HG02610 (cell line): ENCODE measurements at regions not wholly inside any gene's neighbourhood (a gene's known extent, or its start where the extent isn't known, plus 50 kb on each side); places are given as distances from the start of the nearest gene placed in this dataset.
"Not testable (repeated sequence)": the region's sequence is repeated elsewhere in the genome, so short reads cannot be mapped to it uniquely, and the experiment has no call there.

ENCODE experiments used
- ATAC-seq: cut with Tn5 transposase; IDR thresholded peaks from one replicate; pipeline ENCODE4 v1.9.1; 2021; ENCODE audit warnings: mild to moderate bottlenecking, moderate library complexity; ENCODE audit not compliant: unreplicated experiment

DNA sequence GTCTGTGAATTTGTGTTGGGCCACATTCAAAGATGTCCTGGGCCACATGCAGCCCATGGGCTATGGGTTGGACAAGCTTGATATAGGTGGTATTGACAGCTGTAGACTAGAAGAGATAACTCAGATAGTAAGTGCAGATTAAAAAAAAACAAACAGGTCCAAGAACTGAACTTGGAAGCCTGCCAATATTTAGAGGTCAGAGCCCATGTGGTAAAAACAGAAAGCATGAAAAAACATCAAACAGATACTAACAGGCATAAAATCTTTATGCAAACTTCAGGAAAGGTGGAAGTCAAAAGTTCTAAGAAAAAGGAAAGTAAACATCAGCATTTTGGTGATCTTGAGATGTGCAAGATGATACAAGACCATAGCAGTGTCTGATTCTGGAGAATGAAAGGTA, 155.1 kb upstream of the NR4A3 start:
- no peak for ATAC-seq

DNA sequence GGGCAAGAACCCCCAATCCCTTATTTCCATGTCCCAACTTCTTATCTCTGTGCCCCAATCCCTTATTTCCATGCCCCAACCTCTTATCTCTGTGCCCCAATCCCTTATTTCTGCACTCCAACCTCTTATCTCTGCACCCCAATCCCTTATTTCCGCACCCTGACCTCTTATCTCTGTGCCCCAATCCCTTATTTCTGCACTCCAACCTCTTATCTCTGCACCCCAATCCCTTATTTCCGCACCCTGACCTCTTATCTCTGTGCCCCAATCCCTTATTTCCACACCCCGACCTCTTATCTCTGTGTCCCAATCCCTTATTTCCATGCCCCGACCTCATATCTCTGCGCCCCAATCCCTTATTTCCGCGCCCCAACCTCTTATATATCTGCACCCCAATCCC, 150.8 kb upstream of the NR4A3 start:
- ATAC-seq = not testable (repeated sequence)

DNA sequence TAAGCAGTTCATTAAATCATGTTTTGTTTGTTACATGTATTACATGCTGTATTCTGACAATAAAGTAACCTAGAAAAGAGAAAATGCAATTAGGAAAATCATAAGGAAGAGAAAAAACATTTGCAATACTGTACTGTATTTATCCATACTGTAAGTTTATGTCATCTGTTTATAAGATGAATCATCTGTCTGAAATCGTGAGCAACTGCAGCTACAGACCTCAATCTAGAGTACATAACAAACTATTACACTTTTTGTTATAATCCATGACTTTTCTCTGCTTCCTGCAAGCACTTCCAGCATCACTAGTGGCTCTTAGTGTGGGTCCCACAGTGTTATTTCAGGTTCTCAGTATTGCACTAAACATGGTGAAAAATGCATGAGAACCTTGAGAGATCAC, 144.4 kb upstream of the NR4A3 start:
- ATAC-seq = no peak

DNA sequence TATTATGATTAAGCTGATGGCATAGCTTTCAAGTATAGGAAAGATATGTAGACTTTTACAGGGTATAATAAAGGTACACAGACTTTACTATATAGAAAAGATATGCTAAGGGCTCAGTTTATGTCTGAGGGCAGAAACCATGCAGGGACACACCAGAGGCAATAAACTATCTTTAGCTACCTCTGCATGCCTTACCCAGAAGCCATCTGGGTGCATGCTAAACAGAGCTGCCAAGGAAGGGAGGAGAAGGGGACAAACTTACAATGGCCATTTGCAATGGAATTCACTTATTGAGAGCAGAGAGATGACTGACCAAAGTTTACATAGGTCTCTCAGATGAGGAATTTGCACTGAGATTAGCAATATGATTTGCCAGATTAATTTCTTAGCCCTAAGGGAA, 143.1 kb upstream of the NR4A3 start:
- no peak for ATAC-seq

- ATAC-seq = no peak
Measured at GRCh38 chr9:99680191-99680590, 141.5 kb upstream of the NR4A3 start.

DNA sequence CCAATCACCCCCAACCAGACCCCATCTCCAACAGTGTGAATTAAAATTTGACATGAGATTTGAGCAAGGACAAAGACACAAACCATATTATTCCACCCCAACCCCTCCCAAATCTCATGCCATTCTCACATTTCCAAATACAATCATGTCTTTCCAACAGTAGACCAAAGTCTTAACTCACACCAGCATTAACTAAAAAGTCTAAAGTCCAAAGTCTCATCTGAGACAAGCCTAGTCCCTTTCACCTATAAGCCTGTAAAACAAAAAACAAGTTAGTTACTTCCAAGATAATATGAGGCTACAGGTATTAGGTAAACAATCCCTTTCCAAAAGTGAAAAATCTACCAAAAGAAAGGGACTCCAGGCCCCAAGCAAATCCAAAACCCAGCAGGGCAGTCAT, 140.6 kb upstream of the NR4A3 start:
- ATAC-seq = no peak

DNA sequence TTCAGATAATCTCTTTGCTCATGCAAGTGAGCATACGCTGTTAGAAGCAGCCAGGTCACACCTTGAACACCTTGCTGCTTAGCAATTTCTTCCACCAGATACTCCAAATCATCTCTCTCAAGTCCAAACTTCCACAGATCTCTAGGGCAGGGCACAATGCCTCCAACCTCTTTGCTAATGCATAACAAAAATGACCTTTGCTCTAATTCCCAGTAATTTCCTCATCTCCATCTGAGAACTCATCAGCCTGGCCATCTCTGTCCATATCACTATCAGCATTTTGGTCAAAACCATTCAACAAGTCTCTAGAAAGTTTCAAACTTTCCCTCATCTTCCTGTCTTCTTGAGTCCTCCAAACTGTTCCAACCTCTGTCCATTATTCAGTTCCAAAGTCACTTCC, 139.3 kb upstream of the NR4A3 start:
- no peak for ATAC-seq

GRCh38 chr9:99682870-99683269, 138.8 kb upstream of the NR4A3 start:
- ATAC-seq = no peak

DNA sequence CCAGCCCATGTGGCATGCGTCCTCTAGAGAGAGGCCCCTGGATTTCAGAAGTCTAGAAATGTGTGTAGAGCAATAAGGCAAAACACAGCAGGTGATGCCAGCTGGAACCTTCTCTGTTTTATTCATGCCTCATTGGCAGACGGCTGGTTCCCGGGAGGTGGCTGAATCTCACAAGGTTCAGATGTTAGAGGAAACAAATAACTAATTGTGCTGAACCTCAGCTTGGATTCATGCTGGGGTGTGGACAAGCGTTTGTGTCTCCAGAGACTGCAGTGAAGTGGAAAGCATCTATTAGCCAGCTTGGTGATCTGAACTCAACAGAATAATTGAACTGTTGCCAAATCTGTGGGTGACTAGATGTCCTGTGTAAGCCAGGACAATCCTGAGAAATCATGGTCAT, 131.1 kb upstream of the NR4A3 start:
- no peak for ATAC-seq

GRCh38 chr9:99693888-99694287, 127.8 kb upstream of the NR4A3 start:
- ATAC-seq = no peak

DNA sequence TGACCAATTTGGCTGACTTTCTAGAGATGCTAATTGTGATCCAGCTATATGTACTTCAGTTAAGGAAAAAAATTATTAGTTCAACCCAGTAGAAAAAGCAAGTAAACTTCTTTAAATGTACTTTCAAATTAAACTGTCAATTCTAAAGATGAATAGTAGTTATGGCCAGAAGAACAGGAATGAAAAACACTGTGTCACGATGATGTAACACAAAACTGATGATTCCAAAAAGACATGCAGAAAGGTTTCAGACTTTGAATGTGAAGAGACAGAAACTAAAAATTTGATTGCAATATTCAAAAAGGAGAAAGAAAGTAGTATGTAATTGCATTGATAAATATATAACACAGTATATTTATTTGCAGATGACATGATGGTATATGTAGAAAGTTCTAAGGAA, 127.3 kb upstream of the NR4A3 start:
- no peak for ATAC-seq

GRCh38 chr9:99699396-99699795, 122.3 kb upstream of the NR4A3 start:
- ATAC-seq = no peak

DNA sequence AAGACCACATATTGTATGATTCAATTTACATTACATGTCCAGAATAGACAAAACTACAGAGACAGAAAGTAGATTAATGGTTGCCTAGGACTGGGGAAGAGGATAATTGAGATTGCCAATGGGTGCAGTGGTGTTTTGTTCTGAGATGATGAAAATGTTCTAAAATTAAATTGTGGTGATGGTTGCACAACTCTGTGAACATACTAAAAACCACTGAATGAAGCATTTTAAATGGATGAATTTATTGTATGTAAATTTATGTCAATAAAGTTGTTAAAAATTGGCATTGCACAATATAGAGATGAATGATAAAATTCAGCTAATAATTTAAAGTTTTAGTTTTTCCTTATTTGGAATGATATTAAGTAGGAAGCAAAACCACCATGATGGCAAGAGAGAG, 109.5 kb upstream of the NR4A3 start:
- no peak for ATAC-seq

DNA sequence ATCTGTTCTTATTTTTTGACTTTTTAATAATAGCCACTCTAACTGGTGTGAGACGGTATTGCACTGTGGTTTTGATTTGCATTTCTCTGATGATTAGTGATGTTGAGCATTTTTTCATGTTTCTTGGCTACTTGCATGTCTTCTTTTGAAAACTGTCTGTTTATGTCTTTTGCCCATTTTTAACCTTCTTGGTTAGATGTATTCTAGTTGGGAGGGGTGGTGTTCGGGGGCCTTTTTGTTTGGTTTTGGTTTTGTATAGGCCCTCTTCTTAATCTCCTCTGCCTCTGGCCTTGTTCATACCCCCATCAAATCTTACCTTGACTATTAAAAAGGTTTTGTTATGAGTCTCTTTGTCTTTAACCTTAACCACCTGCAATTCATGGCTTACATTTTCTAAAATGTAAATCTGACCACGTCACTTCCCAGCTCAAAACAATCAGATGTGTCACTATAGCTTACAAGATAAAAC, 107.8 kb upstream of the NR4A3 start:
- ATAC-seq = peak; percentile 75

- ATAC-seq = no peak
Measured at GRCh38 chr9:99718631-99719030, 103.1 kb upstream of the NR4A3 start.

DNA sequence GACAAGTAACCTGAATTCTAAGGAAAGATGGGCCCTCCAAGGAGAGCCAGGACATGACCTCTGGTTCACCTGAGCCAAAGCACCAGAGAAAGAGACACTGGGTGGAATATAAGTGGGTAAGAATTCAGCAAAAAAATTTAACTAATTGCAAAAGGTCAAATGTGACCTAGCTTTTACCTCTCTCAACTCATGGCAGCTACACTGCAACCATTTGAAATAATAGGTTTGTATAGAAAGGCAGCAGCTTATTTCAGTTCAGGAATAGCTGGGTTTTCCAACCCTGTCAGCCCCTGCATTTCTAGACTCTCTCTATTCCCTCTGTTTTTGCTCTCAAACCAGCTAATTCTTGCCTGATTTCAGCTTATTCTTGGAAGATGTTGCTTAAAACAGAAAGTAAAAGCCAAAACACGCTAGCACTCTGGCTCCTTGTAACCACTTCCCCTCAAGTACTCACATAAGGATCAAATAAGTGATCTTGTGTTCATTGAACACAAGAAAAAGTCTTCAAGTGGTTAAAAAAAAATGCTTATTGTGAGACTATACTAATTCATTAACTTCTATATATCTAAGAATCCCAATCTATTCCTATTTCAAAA, 101.1 kb upstream of the NR4A3 start:
- ATAC-seq = peak; percentile 84

DNA sequence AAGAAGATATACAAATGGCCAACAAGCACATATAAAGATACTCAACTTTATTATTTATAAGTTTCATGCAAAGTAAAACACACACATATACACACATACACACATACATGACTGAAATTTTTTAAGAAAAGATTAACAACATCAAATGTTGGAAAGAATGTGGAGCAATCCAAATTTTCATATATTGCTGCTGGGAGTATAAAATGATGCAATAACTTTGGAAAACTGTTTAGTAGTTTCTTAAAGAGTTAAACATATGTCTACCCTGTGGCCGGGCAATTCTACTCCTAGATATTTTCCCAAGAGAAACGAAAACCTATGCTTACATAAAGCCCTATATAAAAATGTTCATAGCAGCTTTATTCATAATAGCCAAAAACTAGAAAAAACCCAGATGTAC, 99.8 kb upstream of the NR4A3 start:
- no peak for ATAC-seq

DNA sequence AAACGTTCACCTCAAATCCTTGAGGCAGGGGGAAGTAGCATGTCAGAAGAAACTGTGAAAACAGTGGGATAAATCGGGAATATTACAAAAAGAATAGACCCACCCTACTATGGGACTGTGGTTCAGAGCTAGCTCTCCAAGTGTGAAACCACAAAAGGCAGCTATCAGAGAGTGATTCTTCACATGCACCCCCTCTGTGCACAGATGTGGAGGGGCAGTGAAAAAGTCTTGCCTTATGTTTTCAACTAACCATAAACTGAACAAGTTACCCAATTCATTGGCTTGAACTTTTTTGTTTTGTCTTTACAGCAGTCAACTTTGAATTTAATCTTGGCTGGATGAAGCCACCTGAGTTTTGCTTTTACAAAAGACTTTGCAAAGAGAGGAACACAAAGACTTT, 98.8 kb upstream of the NR4A3 start:
- ATAC-seq = no peak

DNA sequence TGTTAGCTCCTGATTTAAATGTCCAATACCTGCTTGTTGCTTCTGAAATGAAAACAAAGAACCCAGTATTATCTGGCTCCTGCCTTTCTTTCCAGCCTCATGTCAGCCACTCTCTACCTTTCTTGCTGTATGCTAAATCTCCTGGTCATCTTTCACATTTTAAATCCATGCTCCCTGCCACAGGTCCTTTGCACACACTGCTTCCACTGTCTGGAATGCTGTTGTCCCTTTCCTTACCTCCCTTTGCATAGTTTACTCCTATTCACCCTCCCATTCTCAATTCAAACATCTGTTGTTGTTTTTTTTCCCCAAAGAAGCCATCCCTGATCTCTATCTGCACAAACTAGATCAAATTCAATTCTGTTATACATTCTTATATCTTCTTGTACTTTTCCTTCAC, 97.0 kb upstream of the NR4A3 start:
- no peak for ATAC-seq

- ATAC-seq = no peak
Measured at GRCh38 chr9:99725852-99726251, 95.8 kb upstream of the NR4A3 start.

DNA sequence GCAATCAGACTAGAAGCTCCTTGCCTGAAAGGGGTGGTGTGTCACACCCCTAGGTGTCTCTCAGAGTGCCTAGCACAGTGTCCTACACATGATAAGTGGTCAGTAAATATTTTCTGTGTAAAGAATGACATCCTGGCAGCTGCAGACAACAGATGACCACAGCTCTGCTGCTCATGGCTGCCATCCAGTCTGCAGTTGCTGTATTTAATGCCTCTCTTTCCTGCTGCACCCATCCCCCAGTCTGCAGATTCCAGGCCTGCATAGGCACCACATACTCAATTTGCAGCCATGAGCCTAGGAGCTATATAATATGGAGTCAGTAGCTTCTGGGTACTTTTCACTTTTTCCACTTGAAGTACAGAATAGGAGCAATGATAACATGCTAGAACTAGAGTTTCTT, 94.9 kb upstream of the NR4A3 start:
- ATAC-seq = no peak

DNA sequence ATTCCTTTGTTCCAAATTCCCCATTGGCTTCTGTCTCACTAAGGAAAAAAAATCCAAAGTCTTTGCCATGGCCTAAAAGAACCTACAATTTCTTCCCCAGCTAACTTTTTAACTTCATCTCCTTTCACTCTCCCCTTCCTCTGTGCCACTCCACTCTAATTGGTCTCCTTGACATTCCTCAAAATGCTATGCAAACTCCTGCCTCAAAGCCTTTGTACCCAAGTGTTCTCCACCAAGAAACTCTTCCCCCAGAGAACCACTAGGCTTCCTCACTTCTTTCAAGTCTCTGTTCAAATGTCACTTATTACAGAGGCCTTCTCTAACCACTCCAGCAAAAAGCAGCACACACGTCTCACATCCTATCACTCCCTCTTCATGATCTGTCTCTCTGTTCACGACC, 91.6 kb upstream of the NR4A3 start:
- ATAC-seq = no peak

- ATAC-seq = no peak
Measured at GRCh38 chr9:99731950-99732349, 89.7 kb upstream of the NR4A3 start.

DNA sequence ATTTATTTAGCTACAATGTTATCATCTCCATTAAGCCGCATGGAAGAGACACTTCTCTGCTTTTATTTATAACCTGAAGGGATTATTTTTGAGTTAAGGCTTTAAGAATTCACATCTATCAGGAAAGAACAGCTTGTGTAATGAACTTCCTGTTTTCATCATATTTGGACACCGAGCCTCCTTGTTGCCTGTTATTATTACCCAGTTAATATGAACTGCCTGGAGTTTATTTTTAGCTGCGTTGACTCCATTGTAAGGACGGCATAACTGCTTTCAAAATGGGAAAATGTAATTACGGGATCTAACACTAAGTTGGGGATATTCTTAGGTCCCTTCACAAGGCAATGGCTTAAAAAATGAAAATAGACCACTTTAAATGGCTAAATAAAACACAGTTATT, 89.0 kb upstream of the NR4A3 start:
- no peak for ATAC-seq
